ENCODE measurements at regions not wholly inside any gene's neighbourhood (a gene's known extent, or its start where the extent isn't known, plus 50 kb on each side); places are given as distances from the start of the nearest gene placed in this dataset.
"Not testable (repeated sequence)": the region's sequence is repeated elsewhere in the genome, so short reads cannot be mapped to it uniquely, and the experiment has no call there.

GRCh38 chr5:105042623-105043022 is 1480.0 kb upstream of the NUDT12 start:
- H2AFZ ChIP-seq (ENCODE audit: low read depth, low read length, poor library complexity, severe bottlenecking) = no peak overlapping the region

GRCh38 chr5:105036814-105037213 is 1474.2 kb upstream of the NUDT12 start:
- H3K9me3 ChIP-seq (ENCODE audit: control insufficient read depth in 1 of 2, insufficient read depth in 1 of 2, low read depth in 1 of 2, low read length in 2 of 2); CTCF ChIA-PET; H3K4me3 ChIP-seq (replicated peaks in 1 of 2; ENCODE audit: low read depth in 1 of 2, low read length in 2 of 2); POLR2A ChIA-PET; BruUV-seq (replicated peaks); H3K9me2 ChIP-seq (ENCODE audit: insufficient read depth); H2AFZ ChIP-seq (ENCODE audit: low read depth, low read length, poor library complexity, severe bottlenecking); H3K9ac ChIP-seq (ENCODE audit: low read length); H3K27me3 ChIP-seq (ENCODE audit: insufficient read depth, low read length); DNase-seq (ENCODE audit: low read depth, low spot score); intact Hi-C loops (cut with micrococcal nuclease); H4K20me1 ChIP-seq (ENCODE audit: insufficient read depth); H3K4me2 ChIP-seq (ENCODE audit: low read length); H3K27ac ChIP-seq (ENCODE audit: low read depth, low read length); ATAC-seq; H3K36me3 ChIP-seq (ENCODE audit: control insufficient read depth in 1 of 2, insufficient read depth in 2 of 2, low read length in 2 of 2); H3K4me1 ChIP-seq (ENCODE audit: control insufficient read depth in 1 of 2, insufficient read depth in 2 of 2, low read length in 2 of 2); H3K79me2 ChIP-seq (ENCODE audit: insufficient read depth, low read length); RAD21 ChIA-PET (ENCODE audit: low non-redundant PET in 1 of 2, low total read pairs in 2 of 2, uncharacterized antibody in 2 of 2, unreplicated experiment in 2 of 2): not testable (repeated sequence)

More at GRCh38 chr5:105042623-105043022, 1480.0 kb upstream of the NUDT12 start:
- BruUV-seq (replicated peaks) = no TSS peak
- intact Hi-C loops (cut with micrococcal nuclease) = no loop called here
- no peak for TF ChIP-seq RAD21 (IDR thresholded peaks at IDR 0.05; ENCODE audit: low read depth)
- TF ChIP-seq ZFX (IDR thresholded peaks at IDR 0.05) = no peak
- no peak for TF ChIP-seq SP1 (IDR thresholded peaks at IDR 0.05; ENCODE audit: low read depth)
- no peak for TF ChIP-seq EZH2phosphoT487 (IDR thresholded peaks at IDR 0.05; ENCODE audit: borderline replicate concordance)
- no peak for TF ChIP-seq ELF1 (IDR thresholded peaks at IDR 0.05; ENCODE audit: borderline replicate concordance, low read depth)
- no peak for TF ChIP-seq EZH2 (IDR thresholded peaks at IDR 0.05)
- no peak for TF ChIP-seq JUND (IDR thresholded peaks at IDR 0.05)
- no peak for TF ChIP-seq SIN3A (IDR thresholded peaks at IDR 0.05; ENCODE audit: low read depth)
- TF ChIP-seq MAX (IDR thresholded peaks at IDR 0.05) = no peak
- TF ChIP-seq TCF7L2 (IDR thresholded peaks at IDR 0.05; ENCODE audit: borderline replicate concordance, extremely low read depth, insufficient read depth, insufficient read length) = no peak
- TF ChIP-seq FOSL1 (IDR thresholded peaks at IDR 0.05; ENCODE audit: low read depth) = no peak
- ChIA-PET POLR2A (no interaction called here), RAD21 (ENCODE audit: low non-redundant PET in 1 of 2, low total read pairs in 2 of 2, uncharacterized antibody in 2 of 2, unreplicated experiment in 2 of 2) (no interaction called here), CTCF (no interaction called here)
- no peak overlapping the region for H3K4me2 ChIP-seq (ENCODE audit: low read length)
- no peaks in the 10 kb centered on the region for H3K79me2 ChIP-seq (ENCODE audit: insufficient read depth, low read length)
- H3K27ac ChIP-seq (ENCODE audit: low read depth, low read length) = no peak overlapping the region
- no peaks in the 10 kb centered on the region for H3K36me3 ChIP-seq (ENCODE audit: control insufficient read depth in 1 of 2, insufficient read depth in 2 of 2, low read length in 2 of 2)
- no peaks in the 10 kb centered on the region; the same call in 1 of the 2 replicates for H3K9me2 ChIP-seq (ENCODE audit: insufficient read depth)
- no peaks in the 10 kb centered on the region for H4K20me1 ChIP-seq (ENCODE audit: insufficient read depth)
- H3K4me3 ChIP-seq (replicated peaks in 1 of 2; ENCODE audit: low read depth in 1 of 2, low read length in 2 of 2) = no peak overlapping the region
- no peaks in the 10 kb centered on the region for H3K27me3 ChIP-seq (ENCODE audit: insufficient read depth, low read length)
- H3K9me3 ChIP-seq (ENCODE audit: control insufficient read depth in 1 of 2, insufficient read depth in 1 of 2, low read depth in 1 of 2, low read length in 2 of 2) = no peaks in the 10 kb centered on the region
- no peak overlapping the region for H3K9ac ChIP-seq (ENCODE audit: low read length)
- H3K4me1 ChIP-seq (ENCODE audit: control insufficient read depth in 1 of 2, insufficient read depth in 2 of 2, low read length in 2 of 2) = no peaks in the 10 kb centered on the region
- DNase-seq (ENCODE audit: low read depth, low spot score) (no peak), ATAC-seq (no peak)

Measured in HCT116 (cell line).